D721Med (cell line): ENCODE measurements at regions not wholly inside any gene's neighbourhood (a gene's known extent, or its start where the extent isn't known, plus 50 kb on each side); places are given as distances from the start of the nearest gene placed in this dataset.
"Not testable (repeated sequence)": the region's sequence is repeated elsewhere in the genome, so short reads cannot be mapped to it uniquely, and the experiment has no call there.

Experiments used
- DNase-seq: peaks from one replicate; pipeline ENCODE4 v3.0.0; 2011; ENCODE audit warnings: low spot score; ENCODE audit not compliant: insufficient read length
- FAIRE-seq: peaks from 2 replicates; lab custom pipeline; 2011; peaks lifted over from hg19 to GRCh38; lab: Jason Lieb, UNC
- TF ChIP-seq, protein P1 (sequence below): IDR thresholded peaks from 2 replicates; pipeline ENCODE4 v1.5.1; 2012; ENCODE audit warnings: mild to moderate bottlenecking, control low read depth; ENCODE audit not compliant: insufficient read depth; ENCODE audit errors: missing control alignments

DNA sequence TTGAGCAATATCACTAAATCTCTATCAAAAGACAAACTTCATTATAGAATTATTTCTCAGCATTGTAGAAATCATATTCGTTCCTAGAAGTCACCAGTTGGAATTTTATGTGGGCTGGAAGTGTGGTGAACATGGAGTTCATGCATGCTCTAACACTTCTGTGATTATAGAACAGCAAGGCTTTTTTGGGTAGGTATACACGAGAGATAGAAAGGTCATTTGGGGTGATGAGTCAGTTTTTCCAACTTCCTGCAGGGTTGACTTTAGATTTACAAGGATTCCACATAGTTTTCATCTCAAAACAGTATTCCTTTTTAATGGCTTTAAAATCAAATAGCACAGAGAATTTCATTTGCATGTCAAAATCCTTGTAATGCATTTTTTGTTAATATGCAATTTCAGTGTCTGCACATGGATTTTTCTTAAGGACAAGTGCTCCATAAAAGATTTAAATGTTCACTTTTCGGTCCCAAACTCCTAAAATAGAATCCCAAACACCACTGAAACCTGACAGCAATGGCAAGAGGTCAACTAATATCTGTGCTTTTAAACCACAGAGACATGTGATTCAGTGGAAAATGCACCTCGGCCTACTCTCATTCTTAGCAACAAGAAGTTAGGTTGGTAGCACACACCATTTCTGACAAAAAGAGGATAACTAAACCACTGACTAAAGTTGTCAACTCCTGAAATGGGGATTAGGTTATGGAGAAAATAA, 211.0 kb downstream of the MOXD1 start:
- no peak for FAIRE-seq
- TF ChIP-seq, protein P1, sequence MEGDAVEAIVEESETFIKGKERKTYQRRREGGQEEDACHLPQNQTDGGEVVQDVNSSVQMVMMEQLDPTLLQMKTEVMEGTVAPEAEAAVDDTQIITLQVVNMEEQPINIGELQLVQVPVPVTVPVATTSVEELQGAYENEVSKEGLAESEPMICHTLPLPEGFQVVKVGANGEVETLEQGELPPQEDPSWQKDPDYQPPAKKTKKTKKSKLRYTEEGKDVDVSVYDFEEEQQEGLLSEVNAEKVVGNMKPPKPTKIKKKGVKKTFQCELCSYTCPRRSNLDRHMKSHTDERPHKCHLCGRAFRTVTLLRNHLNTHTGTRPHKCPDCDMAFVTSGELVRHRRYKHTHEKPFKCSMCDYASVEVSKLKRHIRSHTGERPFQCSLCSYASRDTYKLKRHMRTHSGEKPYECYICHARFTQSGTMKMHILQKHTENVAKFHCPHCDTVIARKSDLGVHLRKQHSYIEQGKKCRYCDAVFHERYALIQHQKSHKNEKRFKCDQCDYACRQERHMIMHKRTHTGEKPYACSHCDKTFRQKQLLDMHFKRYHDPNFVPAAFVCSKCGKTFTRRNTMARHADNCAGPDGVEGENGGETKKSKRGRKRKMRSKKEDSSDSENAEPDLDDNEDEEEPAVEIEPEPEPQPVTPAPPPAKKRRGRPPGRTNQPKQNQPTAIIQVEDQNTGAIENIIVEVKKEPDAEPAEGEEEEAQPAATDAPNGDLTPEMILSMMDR: no peak

DNA sequence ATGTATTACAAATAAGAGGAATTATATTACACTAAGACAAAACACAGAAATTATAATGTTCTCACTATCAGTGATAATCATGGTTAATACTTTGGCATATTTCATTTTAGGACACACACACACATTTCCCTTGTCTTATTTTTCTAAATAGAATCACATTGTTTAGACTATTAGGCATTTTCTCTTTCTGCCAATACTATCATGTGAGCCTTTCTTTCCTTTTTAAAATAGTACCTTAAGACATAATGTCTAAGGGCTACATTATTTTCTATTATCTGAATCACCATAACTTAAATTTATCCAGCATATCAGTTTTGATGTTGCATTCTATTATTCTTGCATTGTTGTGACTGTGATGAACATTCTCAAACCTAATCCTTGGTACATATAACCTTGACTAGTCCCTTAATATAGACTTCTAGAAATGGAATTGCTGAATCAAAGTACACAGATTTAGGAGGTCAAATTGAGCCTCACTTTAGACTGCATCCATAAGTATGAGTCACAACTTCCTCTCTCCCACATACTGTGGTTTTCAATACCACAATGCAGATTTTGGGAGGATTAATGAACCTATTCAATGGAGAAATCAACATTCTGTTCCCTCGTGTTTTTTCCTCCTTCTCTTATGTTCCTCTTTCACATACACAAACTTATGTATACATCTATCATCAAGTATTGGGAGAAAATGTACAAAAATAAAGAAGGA, 212.6 kb downstream of the MOXD1 start:
- FAIRE-seq (no peak), DNase-seq (no peak)
- TF ChIP-seq, protein P1: no peak

More for the DNA sequence above, 211.0 kb downstream of the MOXD1 start:
- DNase-seq: no peak

DNA sequence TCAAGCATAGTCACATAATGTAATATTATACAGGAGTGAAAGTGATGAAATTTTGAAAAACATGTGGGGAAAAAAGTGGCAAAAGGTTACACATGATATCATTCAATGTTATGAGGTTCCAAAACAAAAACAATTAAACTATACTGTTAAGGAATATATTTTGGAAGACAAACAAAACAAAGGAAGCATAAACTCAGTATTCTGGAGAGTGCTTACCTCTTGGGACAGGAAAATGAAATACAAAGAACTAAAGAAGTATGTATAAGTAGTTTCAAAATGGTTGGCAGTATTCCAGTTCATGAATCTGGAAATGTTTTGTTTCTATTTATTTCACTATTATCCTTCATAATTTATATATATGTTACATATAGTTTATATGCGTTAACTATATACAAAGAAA, 213.5 kb downstream of the MOXD1 start:
- FAIRE-seq: no peak
- no peak for DNase-seq
- TF ChIP-seq, protein P1: no peak

GRCh38 chr6:132184966-132185365, 216.3 kb downstream of the MOXD1 start:
- not testable (repeated sequence) for FAIRE-seq, DNase-seq

GRCh38 chr6:132179955-132180354, 221.3 kb downstream of the MOXD1 start:
- no peak for DNase-seq
- TF ChIP-seq, protein P1: no peak
- FAIRE-seq: no peak

GRCh38 chr6:132174919-132175318, 223.7 kb upstream of the CCN2 start:
- no peak for DNase-seq
- FAIRE-seq: no peak
- TF ChIP-seq, protein P1: no peak

DNA sequence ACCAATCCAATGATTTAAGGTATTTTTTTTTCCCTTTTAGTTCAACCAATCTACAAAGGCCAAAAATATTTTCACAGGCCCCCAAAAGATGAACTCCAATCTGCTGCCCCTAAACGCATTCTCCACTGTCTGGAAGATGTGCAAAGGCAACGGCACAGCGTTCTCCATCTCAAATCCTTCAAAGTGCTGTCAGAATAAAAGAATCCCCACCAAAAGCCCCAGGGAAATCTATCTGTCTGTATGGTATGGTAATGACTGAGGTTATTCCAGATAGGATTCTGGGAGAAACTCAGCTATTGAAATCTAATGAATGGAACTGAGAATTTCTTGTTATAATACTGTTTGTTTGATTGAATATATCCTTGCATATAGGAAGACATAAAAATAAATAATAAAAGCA, 217.8 kb upstream of the CCN2 start:
- no peak for DNase-seq
- no peak for FAIRE-seq
- TF ChIP-seq, protein P1: no peak
